Right atrium auricular region (tissue), 2 donors: ENCODE measurements at regions not wholly inside any gene's neighbourhood (a gene's known extent, or its start where the extent isn't known, plus 50 kb on each side); places are given as distances from the start of the nearest gene placed in this dataset.

Experiments used
- DNase-seq: peaks from one replicate; pipeline ENCODE4 v3.0.0-alpha.2; 2019; ENCODE audit warnings: low spot score
- H3K27ac ChIP-seq, 2 donors: fragments of 200-600 bp; sonication (generic); 1 replicate in 1 of 2; 2 replicates in 1 of 2; pipeline ENCODE4 v1.5.1; 2016 to 2019
- H3K27me3 ChIP-seq, 2 donors: fragments of 200-600 bp; sonication (generic); one replicate each; pipeline versions ENCODE4 v1.5.1 to v1.6.0; 2017 to 2019
- H3K36me3 ChIP-seq: fragments of 200-600 bp; sonication (generic); one replicate; pipeline ENCODE4 v1.5.1; 2016
- H3K4me1 ChIP-seq, 2 donors: fragments of 200-600 bp; sonication (generic); one replicate each; pipeline versions ENCODE4 v1.5.1 to v1.6.0; 2017 to 2019
- H3K4me3 ChIP-seq, 2 donors: fragments of 200-600 bp; sonication (generic); 1 replicate in 1 of 2; 2 replicates in 1 of 2; pipeline ENCODE4 v1.5.1; 2017 to 2019; ENCODE audit warnings: mild to moderate bottlenecking in 1 of 2, moderate library complexity in 1 of 2
- H3K9me3 ChIP-seq, 2 donors: fragments of 200-600 bp; sonication (generic); one replicate each; pipeline ENCODE4 v1.5.1; 2019
- TF ChIP-seq, protein P1 (sequence below), 2 donors: fragments of 200-600 bp; sonication (generic); IDR thresholded peaks; one replicate each; pipeline ENCODE4 v1.5.1; 2019; ENCODE audit warnings: antibody characterized with exemption in 2 of 2

- Histone ChIP-seq H3K4me1 (no peaks in the 10 kb centered on the region), H3K9me3 (no peaks in the 10 kb centered on the region), H3K27ac (no peak overlapping the region), H3K4me3 (no peak overlapping the region), H3K36me3 (no peaks in the 10 kb centered on the region), H3K27me3 (no peaks in the 10 kb centered on the region)
- DNase-seq, result no peak
- TF ChIP-seq, protein P1, sequence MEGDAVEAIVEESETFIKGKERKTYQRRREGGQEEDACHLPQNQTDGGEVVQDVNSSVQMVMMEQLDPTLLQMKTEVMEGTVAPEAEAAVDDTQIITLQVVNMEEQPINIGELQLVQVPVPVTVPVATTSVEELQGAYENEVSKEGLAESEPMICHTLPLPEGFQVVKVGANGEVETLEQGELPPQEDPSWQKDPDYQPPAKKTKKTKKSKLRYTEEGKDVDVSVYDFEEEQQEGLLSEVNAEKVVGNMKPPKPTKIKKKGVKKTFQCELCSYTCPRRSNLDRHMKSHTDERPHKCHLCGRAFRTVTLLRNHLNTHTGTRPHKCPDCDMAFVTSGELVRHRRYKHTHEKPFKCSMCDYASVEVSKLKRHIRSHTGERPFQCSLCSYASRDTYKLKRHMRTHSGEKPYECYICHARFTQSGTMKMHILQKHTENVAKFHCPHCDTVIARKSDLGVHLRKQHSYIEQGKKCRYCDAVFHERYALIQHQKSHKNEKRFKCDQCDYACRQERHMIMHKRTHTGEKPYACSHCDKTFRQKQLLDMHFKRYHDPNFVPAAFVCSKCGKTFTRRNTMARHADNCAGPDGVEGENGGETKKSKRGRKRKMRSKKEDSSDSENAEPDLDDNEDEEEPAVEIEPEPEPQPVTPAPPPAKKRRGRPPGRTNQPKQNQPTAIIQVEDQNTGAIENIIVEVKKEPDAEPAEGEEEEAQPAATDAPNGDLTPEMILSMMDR (IDR thresholded peaks at IDR 0.05), result no peak
These were observed 428.7 kb upstream of the RAG2 start for GRCh38 chr11:37026741-37027140.

- DNase-seq, result no peak
These were observed 428.3 kb upstream of the RAG2 start for GRCh38 chr11:37026326-37026725.

GRCh38 chr11:37006563-37006962, 408.5 kb upstream of the RAG2 start:
- H3K9me3 ChIP-seq, result peaks cover 0 to 6% of the 10 kb centered on the region in 2 donors
- TF ChIP-seq, protein P1 (IDR thresholded peaks at IDR 0.05), result no peak
- H3K4me1 ChIP-seq, result no peaks in the 10 kb centered on the region
- DNase-seq, result no peak
- no peak overlapping the region for H3K4me3 ChIP-seq
- no peak overlapping the region for H3K27ac ChIP-seq
- H3K27me3 ChIP-seq, result no peaks in the 10 kb centered on the region
- no peaks in the 10 kb centered on the region for H3K36me3 ChIP-seq

More at GRCh38 chr11:37026326-37026725, 428.3 kb upstream of the RAG2 start:
- no peaks in the 10 kb centered on the region for H3K9me3 ChIP-seq
- H3K4me3 ChIP-seq, result no peak overlapping the region
- no peak overlapping the region for H3K27ac ChIP-seq
- H3K27me3 ChIP-seq, result no peaks in the 10 kb centered on the region
- no peaks in the 10 kb centered on the region for H3K36me3 ChIP-seq
- TF ChIP-seq, protein P1 (IDR thresholded peaks at IDR 0.05), result no peak
- H3K4me1 ChIP-seq, result no peaks in the 10 kb centered on the region

DNA sequence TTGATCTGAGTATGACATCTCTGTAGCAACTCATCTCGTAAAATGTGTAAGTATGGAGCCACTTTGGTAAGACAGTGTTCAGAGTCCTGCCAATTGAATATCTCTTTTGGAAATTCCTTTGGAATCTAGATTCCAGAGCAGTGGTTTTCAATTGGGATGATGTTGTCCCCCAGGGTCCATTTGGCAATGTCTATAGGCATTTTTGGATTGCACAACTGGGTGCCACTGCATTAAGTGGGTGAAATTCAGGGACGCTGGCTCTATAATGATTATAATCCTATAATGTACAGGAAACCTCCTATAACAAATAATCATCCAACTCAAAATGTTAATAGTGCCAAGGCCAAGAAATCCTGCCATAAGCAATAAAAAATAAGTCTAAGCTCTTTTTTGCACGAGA, 404.8 kb upstream of the RAG2 start:
- TF ChIP-seq, protein P1 (IDR thresholded peaks at IDR 0.05), result no peak
- Histone ChIP-seq H3K27me3 (no peaks in the 10 kb centered on the region), H3K9me3 (no peaks in the 10 kb centered on the region), H3K36me3 (no peaks in the 10 kb centered on the region), H3K4me1 (no peaks in the 10 kb centered on the region), H3K27ac (no peak overlapping the region), H3K4me3 (no peak overlapping the region)
- no peak for DNase-seq

GRCh38 chr11:36997656-36998055, 399.6 kb upstream of the RAG2 start:
- TF ChIP-seq, protein P1 (IDR thresholded peaks at IDR 0.05), result no peak
- Histone ChIP-seq H3K36me3 (no peaks in the 10 kb centered on the region), H3K4me1 (no peaks in the 10 kb centered on the region), H3K27me3 (no peaks in the 10 kb centered on the region), H3K4me3 (no peak overlapping the region), H3K27ac (no peak overlapping the region), H3K9me3 (no peaks in the 10 kb centered on the region)
- DNase-seq, result no peak

GRCh38 chr11:36996795-36997194, 398.8 kb upstream of the RAG2 start:
- no peaks in the 10 kb centered on the region for H3K9me3 ChIP-seq
- TF ChIP-seq, protein P1 (IDR thresholded peaks at IDR 0.05), result no peak
- no peaks in the 10 kb centered on the region for H3K27me3 ChIP-seq
- no peak overlapping the region for H3K4me3 ChIP-seq
- H3K27ac ChIP-seq, result no peak overlapping the region
- DNase-seq, result no peak
- no peaks in the 10 kb centered on the region for H3K4me1 ChIP-seq
- no peaks in the 10 kb centered on the region for H3K36me3 ChIP-seq
